WI38 (cell line): ENCODE measurements at regions not wholly inside any gene's neighbourhood (a gene's known extent, or its start where the extent isn't known, plus 50 kb on each side); places are given as distances from the start of the nearest gene placed in this dataset.

Source experiments
- H3K4me3 ChIP-seq: 2 replicates; pipeline ENCODE4 v1.5.1; 2011; ENCODE audit warnings: low read depth, mild to moderate bottlenecking, control low read depth, low read length
- CTCF ChIP-seq: IDR thresholded peaks from 2 replicates; pipeline ENCODE4 v1.5.1; 2012; ENCODE audit warnings: low read depth, mild to moderate bottlenecking, control low read depth, low read length

GRCh38 chr12:115698257-115698656 is 579.2 kb downstream of the MED13L start:
- no peak for TF ChIP-seq CTCF
- no peak overlapping the region for H3K4me3 ChIP-seq

- TF ChIP-seq CTCF: no peak
- H3K4me3 ChIP-seq: no peak overlapping the region
These were observed 580.2 kb downstream of the MED13L start for GRCh38 chr12:115697340-115697739.

GRCh38 chr12:115694564-115694963 is 582.9 kb downstream of the MED13L start:
- TF ChIP-seq CTCF: no peak
- H3K4me3 ChIP-seq: no peak overlapping the region

GRCh38 chr12:115693970-115694369 is 583.5 kb downstream of the MED13L start:
- TF ChIP-seq CTCF: no peak
- H3K4me3 ChIP-seq: no peak overlapping the region

- no peak for TF ChIP-seq CTCF
These were observed 586.4 kb downstream of the MED13L start for GRCh38 chr12:115691123-115691522.

GRCh38 chr12:115687094-115687493 is 590.4 kb downstream of the MED13L start:
- no peak overlapping the region for H3K4me3 ChIP-seq
- TF ChIP-seq CTCF: no peak

More at GRCh38 chr12:115691123-115691522, 586.4 kb downstream of the MED13L start:
- H3K4me3 ChIP-seq: no peak overlapping the region

- TF ChIP-seq CTCF: no peak
- no peak overlapping the region for H3K4me3 ChIP-seq
These were observed 594.2 kb downstream of the MED13L start for GRCh38 chr12:115683240-115683780.
